A549 (cell line): ENCODE measurements at regions not wholly inside any gene's neighbourhood (a gene's known extent, or its start where the extent isn't known, plus 50 kb on each side); places are given as distances from the start of the nearest gene placed in this dataset.

Source experiments
- FOXS1 ChIP-seq: fragments of 250-450 bp; sonication (Bioruptor Pico); IDR thresholded peaks from 2 replicates; pipeline ENCODE4 v1.5.0; 2020; ENCODE audit warnings: mild to moderate bottlenecking, moderate library complexity
- HDAC2 ChIP-seq: fragments of 200-600 bp; sonication (generic); IDR thresholded peaks from 2 replicates; pipeline ENCODE4 v1.6.1; 2016
- PHF8 ChIP-seq: fragments of 200-600 bp; sonication (generic); IDR thresholded peaks from 2 replicates; pipeline ENCODE4 v1.6.1; 2016; ENCODE audit warnings: low read depth, mild to moderate bottlenecking, antibody characterized with exemption, moderate library complexity, borderline replicate concordance
- POLR2A ChIP-seq: IDR thresholded peaks from 2 replicates; pipeline ENCODE4 v1.6.1; 2012; ENCODE audit warnings: mild to moderate bottlenecking, low read length
- POLR2AphosphoS2 ChIP-seq: conservative IDR thresholded peaks from 2 replicates; pipeline ENCODE4 v1.6.1; 2012; ENCODE audit warnings: low read length, improper control_type of control experiment, inconsistent platforms
- RNF2 ChIP-seq: fragments of 200-600 bp; sonication (generic); IDR thresholded peaks from 2 replicates; pipeline ENCODE4 v1.6.1; 2016; ENCODE audit warnings: low read depth, mild to moderate bottlenecking, antibody characterized with exemption, moderate library complexity, borderline replicate concordance
- SMC3 ChIP-seq: fragments of >200 bp; sonication (Bioruptor Twin); formaldehyde crosslinking; IDR thresholded peaks from 3 replicates; pipeline ENCODE4 v1.6.1; 2018; ENCODE audit warnings: inconsistent platforms
- SREBF2 ChIP-seq: fragments of 450-650 bp; IDR thresholded peaks from 2 replicates; pipeline ENCODE4 v1.6.1; 2014; ENCODE audit warnings: mild to moderate bottlenecking, moderate library complexity
- TFCP2L1 ChIP-seq: fragments of 250-450 bp; sonication (Bioruptor Pico); IDR thresholded peaks from 2 replicates; pipeline ENCODE4 v1.5.0; 2021; ENCODE audit warnings: mild to moderate bottlenecking
- TF ChIP-seq, protein P1 (sequence below): fragments of 450-650 bp; IDR thresholded peaks from 2 replicates; pipeline ENCODE4 v1.6.1; 2014; ENCODE audit warnings: antibody characterized with exemption

DNA sequence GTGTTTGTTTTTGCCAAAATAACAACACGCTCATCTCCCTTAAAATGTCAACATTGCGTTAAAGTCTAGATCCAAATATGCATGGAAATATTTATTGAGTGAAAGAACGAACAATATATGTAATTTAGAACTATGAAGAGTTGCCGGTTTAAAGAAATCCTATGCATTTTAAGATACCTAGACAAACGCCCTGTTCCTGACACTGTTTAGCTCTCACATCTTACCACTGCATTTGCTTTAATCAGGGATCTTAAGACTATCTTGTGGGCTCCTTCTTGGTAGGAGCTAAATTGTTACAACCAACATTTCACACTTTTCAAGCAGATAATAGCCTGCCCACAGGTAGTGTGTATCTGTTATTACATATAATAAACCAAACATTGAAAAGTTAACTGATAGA is 96.6 kb upstream of the RPS6KA3 start:
- TF ChIP-seq POLR2A (no peak), HDAC2 (no peak), SREBF2 (no peak), POLR2AphosphoS2 (no peak), FOXS1 (CRISPR knock-in tag) (no peak), PHF8 (no peak), RNF2 (no peak), SMC3 (no peak), TFCP2L1 (CRISPR knock-in tag) (no peak)
- TF ChIP-seq, protein P1, sequence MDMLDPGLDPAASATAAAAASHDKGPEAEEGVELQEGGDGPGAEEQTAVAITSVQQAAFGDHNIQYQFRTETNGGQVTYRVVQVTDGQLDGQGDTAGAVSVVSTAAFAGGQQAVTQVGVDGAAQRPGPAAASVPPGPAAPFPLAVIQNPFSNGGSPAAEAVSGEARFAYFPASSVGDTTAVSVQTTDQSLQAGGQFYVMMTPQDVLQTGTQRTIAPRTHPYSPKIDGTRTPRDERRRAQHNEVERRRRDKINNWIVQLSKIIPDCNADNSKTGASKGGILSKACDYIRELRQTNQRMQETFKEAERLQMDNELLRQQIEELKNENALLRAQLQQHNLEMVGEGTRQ = no peak
